ENCODE measurements at regions not wholly inside any gene's neighbourhood (a gene's known extent, or its start where the extent isn't known, plus 50 kb on each side); places are given as distances from the start of the nearest gene placed in this dataset.
"Not testable (repeated sequence)": the region's sequence is repeated elsewhere in the genome, so short reads cannot be mapped to it uniquely, and the experiment has no call there.

GRCh38 chr2:105554235-105554634 lies 155.4 kb upstream of the FHL2 start:
- intact Hi-C loops (cut with DNase I), result no loop called here

GRCh38 chr2:105553538-105554196 lies 154.8 kb upstream of the FHL2 start:
- DNase-seq (ENCODE audit: low spot score), result no peak
- intact Hi-C loops (cut with DNase I), result no loop called here

More at GRCh38 chr2:105554235-105554634, 155.4 kb upstream of the FHL2 start:
- no peak for DNase-seq (ENCODE audit: low spot score)

- intact Hi-C loops (cut with DNase I), result no loop called here
- no peak for DNase-seq (ENCODE audit: low spot score)
Observed at GRCh38 chr2:105546628-105546974, 147.8 kb upstream of the FHL2 start.

GRCh38 chr2:105545730-105546627 lies 147.1 kb upstream of the FHL2 start:
- intact Hi-C loops (cut with DNase I), result no loop called here
- DNase-seq (ENCODE audit: low spot score), result no peak

GRCh38 chr2:105544591-105545377 lies 145.9 kb upstream of the FHL2 start:
- DNase-seq (ENCODE audit: low spot score), result no peak
- intact Hi-C loops (cut with DNase I), result no loop called here

- no peak for DNase-seq (ENCODE audit: low spot score)
- intact Hi-C loops (cut with DNase I), result no loop called here
Observed at GRCh38 chr2:105541189-105542050, 142.6 kb upstream of the FHL2 start.

- DNase-seq (ENCODE audit: low spot score), result no peak
- intact Hi-C loops (cut with DNase I), result no loop called here
Observed at GRCh38 chr2:105540642-105541041, 141.8 kb upstream of the FHL2 start.

GRCh38 chr2:105539331-105539730 lies 140.5 kb upstream of the FHL2 start:
- no peak for DNase-seq (ENCODE audit: low spot score)
- intact Hi-C loops (cut with DNase I), result no loop called here

GRCh38 chr2:105538840-105539239 lies 140.0 kb upstream of the FHL2 start:
- DNase-seq (ENCODE audit: low spot score), result no peak
- intact Hi-C loops (cut with DNase I), result no loop called here

- DNase-seq (ENCODE audit: low spot score), result no peak
- intact Hi-C loops (cut with DNase I), result no loop called here
Observed at GRCh38 chr2:105537920-105538319, 139.1 kb upstream of the FHL2 start.

GRCh38 chr2:105537466-105537865 lies 138.6 kb upstream of the FHL2 start:
- intact Hi-C loops (cut with DNase I), result no loop called here
- DNase-seq (ENCODE audit: low spot score), result no peak

- DNase-seq (ENCODE audit: low spot score), result no peak
- intact Hi-C loops (cut with DNase I), result no loop called here
Observed at GRCh38 chr2:105536175-105536574, 137.3 kb upstream of the FHL2 start.

GRCh38 chr2:105529258-105529657 lies 130.4 kb upstream of the FHL2 start:
- intact Hi-C loops (cut with DNase I), result loop anchor here in 1 of 2 donors (10.0 kb wide), 1 partner anchor 184 kb away; no protein-coding TSS in a partner anchor
- DNase-seq (ENCODE audit: low spot score), result not testable (repeated sequence)

GRCh38 chr2:105526000-105526925 lies 127.4 kb upstream of the FHL2 start:
- intact Hi-C loops (cut with DNase I), result loop anchor here in 1 of 2 donors (10.0 kb wide), 1 partner anchor 181 kb away; no protein-coding TSS in a partner anchor
- no peak for DNase-seq (ENCODE audit: low spot score)

GRCh38 chr2:105525201-105525600 lies 126.3 kb upstream of the FHL2 start:
- intact Hi-C loops (cut with DNase I), result loop anchor here in 1 of 2 donors (10.0 kb wide), 1 partner anchor 180 kb away; no protein-coding TSS in a partner anchor
- no peak for DNase-seq (ENCODE audit: low spot score)

- no peak for DNase-seq (ENCODE audit: low spot score)
- intact Hi-C loops (cut with DNase I), result loop anchor here (5.0 to 10.0 kb wide), 2 partner anchors 178 to 180 kb away; no protein-coding TSS in a partner anchor
Observed at GRCh38 chr2:105522645-105523044, 123.8 kb upstream of the FHL2 start.

GRCh38 chr2:105521616-105522015 lies 122.8 kb upstream of the FHL2 start:
- intact Hi-C loops (cut with DNase I), result loop anchor here (5.0 to 10.0 kb wide), 2 partner anchors 177 to 179 kb away; no protein-coding TSS in a partner anchor
- no peak for DNase-seq (ENCODE audit: low spot score)

- intact Hi-C loops (cut with DNase I), result loop anchor here (5.0 to 10.0 kb wide), 2 partner anchors 176 to 179 kb away; no protein-coding TSS in a partner anchor
- no peak for DNase-seq (ENCODE audit: low spot score)
Observed at GRCh38 chr2:105521176-105521575, 122.3 kb upstream of the FHL2 start.

Measured in posterior vena cava (tissue), 2 donors.